Transverse colon (tissue), 4 donors: ENCODE measurements at regions not wholly inside any gene's neighbourhood (a gene's known extent, or its start where the extent isn't known, plus 50 kb on each side); places are given as distances from the start of the nearest gene placed in this dataset.

Source experiments
- DNase-seq: peaks from one replicate; pipeline ENCODE4 v3.0.0-alpha.2; 2019
- H3K27ac ChIP-seq, 4 donors: fragments of 200-600 bp; sonication (generic); 2 replicates each; pipeline ENCODE4 v1.5.1; 2016 to 2018; ENCODE audit warnings: inconsistent platforms in 4 of 4
- H3K27me3 ChIP-seq: fragments of 200-600 bp; sonication (generic); 2 replicates; pipeline ENCODE4 v1.5.1; 2017; ENCODE audit warnings: inconsistent platforms
- H3K36me3 ChIP-seq, 4 donors: fragments of 200-600 bp; sonication (generic); 2 replicates each; pipeline ENCODE4 v1.5.1; 2017 to 2019; ENCODE audit warnings: inconsistent platforms in 4 of 4
- H3K4me1 ChIP-seq, 4 donors: fragments of 200-600 bp; sonication (generic); 2 replicates each; pipeline ENCODE4 v1.5.1; 2017 to 2020; ENCODE audit warnings: inconsistent platforms in 4 of 4
- H3K4me3 ChIP-seq, 4 donors: fragments of 200-600 bp; sonication (generic); 1 replicate in 1 of 4; 2 replicates in 3 of 4; pipeline versions ENCODE4 v1.5.1 to v1.6.1; 2017 to 2019; ENCODE audit warnings: inconsistent platforms in 4 of 4
- H3K9me3 ChIP-seq, 2 donors: fragments of 200-600 bp; sonication (generic); 2 replicates each; pipeline ENCODE4 v1.5.1; 2017 to 2019; ENCODE audit warnings: inconsistent platforms in 2 of 2
- CTCF ChIP-seq, 5 experiments: fragments of 200-600 bp in 3 of 5; fragments of 450-650 bp in 2 of 5; sonication (generic) in 3 of 5; IDR thresholded peaks; 1 replicate in 2 of 5; 2 replicates in 3 of 5; pipeline ENCODE4 v1.5.1; 2016 to 2017; ENCODE audit warnings: antibody characterized with exemption in 5 of 5, inconsistent platforms in 3 of 5, mild to moderate bottlenecking in 2 of 5, moderate library complexity in 1 of 5
- EP300 ChIP-seq: sonication (generic); formaldehyde crosslinking; IDR thresholded peaks from one replicate; pipeline ENCODE4 v1.6.1; 2017; ENCODE audit warnings: antibody characterized with exemption, low read depth
- POLR2A ChIP-seq: fragments of 450-650 bp; IDR thresholded peaks from one replicate; pipeline ENCODE4 v1.6.1; 2016; ENCODE audit warnings: antibody characterized with exemption, mild to moderate bottlenecking, moderate library complexity
- POLR2AphosphoS5 ChIP-seq, 3 donors: sonication (generic); formaldehyde crosslinking; IDR thresholded peaks; one replicate each; pipeline ENCODE4 v1.6.1; 2016; ENCODE audit warnings: antibody characterized with exemption in 3 of 3
- WGBS, 2 donors: methylation state at CpG; one replicate each; pipeline ENCODE4 v1.1.5; 2018; ENCODE audit warnings: low coverage in 1 of 2; 5-methylcytosine and 5-hydroxymethylcytosine counted together
- in situ Hi-C, 4 donors: fragments of 200-750 bp; cut with MboI; loops; one replicate each; pipeline versions ENCODE4 v1.15.0 to v1.15.1; 2017; ENCODE audit warnings: low sequenced_read_pairs in 3 of 4, low pct_ligation_motif_present in 1 of 4, low pct_unique_long_range_greater_than_20kb in 1 of 4
- intact Hi-C: fragments of 100-400 bp; cut with DNase I; formaldehyde crosslinking; loops from one replicate; pipeline ENCODE4 v1.15.1; 2023; ENCODE audit warnings: low total_unique reads

DNA sequence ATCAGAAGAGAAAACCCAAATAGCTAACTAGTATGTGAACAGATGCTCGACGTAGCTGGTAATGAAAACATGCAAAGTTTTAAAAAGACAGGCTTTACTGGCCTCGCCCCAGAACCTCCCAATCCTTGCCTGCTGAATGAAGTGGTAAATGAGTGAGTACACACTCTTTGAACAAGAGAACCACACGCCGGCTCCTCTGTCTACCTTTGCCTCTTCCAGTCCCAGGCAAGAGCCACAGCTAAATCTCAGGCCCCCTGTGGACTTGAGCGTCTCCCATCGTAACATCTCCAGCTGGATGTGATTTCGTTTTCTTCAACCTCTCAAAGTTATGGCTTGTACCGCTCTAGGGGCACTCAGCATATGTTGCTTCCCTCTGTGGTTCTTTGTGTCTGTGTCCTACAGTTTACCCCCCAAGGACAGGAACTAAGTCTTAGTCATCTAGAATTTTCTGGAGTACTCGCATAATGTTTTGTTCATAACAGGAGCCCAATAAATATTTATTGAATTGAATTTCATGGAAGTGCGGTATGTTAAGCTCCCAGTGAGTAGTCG lies 153.2 kb upstream of the TAB2 start:
- TF ChIP-seq POLR2AphosphoS5 (IDR thresholded peaks at IDR 0.05) (no peak), EP300 (no peak), POLR2A (no peak), CTCF (IDR thresholded peaks at IDR 0.05) (no peak)
- Histone ChIP-seq H3K4me3 (no peak overlapping the region), H3K36me3 (no peaks in the 10 kb centered on the region), H3K27ac (no peak overlapping the region), H3K9me3 (no peaks in the 10 kb centered on the region), H3K27me3 (no peaks in the 10 kb centered on the region), H3K4me1 (peaks cover 0 to 8% (median 0%) of the 10 kb centered on the region in 4 donors)
- DNase-seq = no peak
- WGBS, 2 donors = 84 to 85% methylated on average over 8 to 12 of the region's 12 CpGs
- in situ Hi-C loops (no loop called here), intact Hi-C loops (no loop called here)

GRCh38 chr6:149166336-149166735 lies 151.2 kb upstream of the TAB2 start:
- no peaks in the 10 kb centered on the region for H3K9me3 ChIP-seq
- no peak for DNase-seq
- H3K27ac ChIP-seq = no peak overlapping the region
- intact Hi-C loops (no loop called here), in situ Hi-C loops (no loop called here)
- WGBS, 2 donors = 21% methylated on average over 1 of the region's 1 CpG; no CpG with 5 or more reads in 1 of the 2 donors
- H3K36me3 ChIP-seq = no peaks in the 10 kb centered on the region
- no peaks in the 10 kb centered on the region for H3K27me3 ChIP-seq
- no peak overlapping the region for H3K4me3 ChIP-seq
- TF ChIP-seq CTCF (IDR thresholded peaks at IDR 0.05) (no peak), EP300 (no peak), POLR2A (no peak), POLR2AphosphoS5 (IDR thresholded peaks at IDR 0.05) (no peak)
- peaks cover 0 to 8% (median 0%) of the 10 kb centered on the region in 4 donors for H3K4me1 ChIP-seq

DNA sequence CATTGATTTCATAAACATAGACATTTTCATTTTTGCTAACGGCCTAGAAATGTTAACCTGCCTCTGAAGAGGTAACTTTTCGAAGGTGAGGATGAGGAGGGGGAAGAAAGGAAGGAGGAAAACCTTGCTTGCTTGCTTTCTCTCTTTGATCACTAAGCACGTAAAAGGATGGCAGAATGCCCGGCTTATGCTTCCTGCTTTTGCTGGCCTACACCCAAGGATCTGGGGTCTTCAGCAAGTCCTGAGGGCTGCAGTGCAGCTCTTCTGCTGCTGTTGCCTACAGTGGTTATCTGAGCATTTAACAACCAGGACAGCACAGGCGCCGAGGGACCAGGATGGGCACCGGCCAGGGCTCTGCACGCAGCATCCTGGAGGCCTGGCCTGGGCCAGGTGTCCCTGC lies 150.8 kb upstream of the TAB2 start:
- H3K27ac ChIP-seq = no peak overlapping the region
- in situ Hi-C loops (no loop called here), intact Hi-C loops (no loop called here)

DNA sequence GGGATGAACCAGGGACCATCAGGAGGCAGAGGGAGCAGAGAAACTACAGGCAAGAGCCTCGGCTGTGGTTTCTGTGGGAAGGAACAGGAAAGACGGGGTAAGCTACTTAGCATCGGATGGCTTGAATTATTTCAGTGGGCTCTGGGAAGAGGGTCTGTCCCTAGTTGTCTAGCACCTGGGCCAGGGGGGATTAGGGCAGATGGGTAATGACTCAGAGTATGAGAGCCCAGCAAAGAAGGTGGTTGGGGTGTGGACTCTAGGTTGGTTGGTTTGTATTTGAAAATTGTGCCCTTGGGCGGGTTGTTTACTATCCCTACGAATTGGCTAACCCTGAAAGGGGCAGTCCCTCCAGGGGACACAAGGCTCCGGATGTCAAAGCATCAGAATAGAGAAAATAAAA lies 148.5 kb upstream of the TAB2 start:
- Histone ChIP-seq H3K36me3 (no peaks in the 10 kb centered on the region), H3K4me1 (peaks cover 0 to 8% (median 0%) of the 10 kb centered on the region in 4 donors), H3K4me3 (no peak overlapping the region), H3K9me3 (no peaks in the 10 kb centered on the region), H3K27ac (no peak overlapping the region), H3K27me3 (no peaks in the 10 kb centered on the region)
- WGBS, 2 donors = 70 to 79% methylated on average over 2 to 6 of the region's 6 CpGs
- intact Hi-C loops = no loop called here
- DNase-seq = no peak
- in situ Hi-C loops = no loop called here
- TF ChIP-seq POLR2AphosphoS5 (IDR thresholded peaks at IDR 0.05) (no peak), EP300 (no peak), POLR2A (no peak), CTCF (IDR thresholded peaks at IDR 0.05) (no peak)

More for the DNA sequence above, 150.8 kb upstream of the TAB2 start:
- Histone ChIP-seq H3K4me3 (no peak overlapping the region), H3K4me1 (peaks cover 0 to 8% (median 0%) of the 10 kb centered on the region in 4 donors), H3K27me3 (no peaks in the 10 kb centered on the region), H3K9me3 (no peaks in the 10 kb centered on the region), H3K36me3 (no peaks in the 10 kb centered on the region)
- no peak for DNase-seq
- WGBS, 2 donors = 34 to 59% methylated on average over 4 to 8 of the region's 8 CpGs
- TF ChIP-seq CTCF (IDR thresholded peaks at IDR 0.05) (no peak), POLR2A (no peak), POLR2AphosphoS5 (IDR thresholded peaks at IDR 0.05) (no peak), EP300 (no peak)
